IMR-90 (cell line): ENCODE measurements at regions not wholly inside any gene's neighbourhood (a gene's known extent, or its start where the extent isn't known, plus 50 kb on each side); places are given as distances from the start of the nearest gene placed in this dataset.

Source experiments
- ATAC-seq: fragments of 200-7000 bp; cut with Tn5 transposase; 2 replicates; pipeline ENCODE4 v1.9.1; 2020; ENCODE audit warnings: low read depth, mild to moderate bottlenecking, moderate library complexity
- BruUV-seq: library from RNA; stranded (reverse); fragments of 400-500 nt; replicated peaks from 2 replicates; lab custom pipeline; 2021; lab: Mats Ljungman, UMichigan
- CTCF ChIA-PET: fragments of 300-600 bp; formaldehyde crosslinking; extraction: SDS; loops from one replicate; lab custom pipeline; 2021; ENCODE audit warnings: antibody characterized with exemption; lab: Yijun Ruan, JAX
- POLR2A ChIA-PET: fragments of 300-600 bp; sonication (Branson Sonifier 250); formaldehyde crosslinking; loops from one replicate; lab custom pipeline; 2022; ENCODE audit warnings: antibody characterized with exemption; ENCODE audit not compliant: unreplicated experiment; lab: Charles Lee
- DNase-seq: peaks from one replicate; pipeline ENCODE4 v3.0.0; 2013
- H2AFZ ChIP-seq: replicated peaks from 2 replicates; pipeline ENCODE3; 2013; ENCODE audit warnings: low read length, mild to moderate bottlenecking; ENCODE audit not compliant: poor library complexity
- H2AK5ac ChIP-seq: 2 replicates; pipeline ENCODE4 v1.6.1; 2013; ENCODE audit warnings: low read depth, low read length, inconsistent platforms
- H2AK9ac ChIP-seq: replicated peaks from 2 replicates; pipeline ENCODE3; 2013; ENCODE audit warnings: mild to moderate bottlenecking, low read depth, low read length, moderate library complexity; ENCODE audit not compliant: poor library complexity
- H2BK120ac ChIP-seq: 2 replicates; pipeline ENCODE4 v1.6.1; 2013; ENCODE audit warnings: low read depth, low read length, inconsistent platforms
- H2BK15ac ChIP-seq: 3 replicates; pipeline ENCODE4 v1.6.1; 2013; ENCODE audit warnings: low read depth, low read length, inconsistent platforms
- H2BK20ac ChIP-seq: 2 replicates; pipeline ENCODE4 v1.6.1; 2013; ENCODE audit warnings: low read depth, mild to moderate bottlenecking, inconsistent platforms, low read length, moderate library complexity
- H2BK5ac ChIP-seq: 2 replicates; pipeline ENCODE4 v1.6.1; 2013; ENCODE audit warnings: mild to moderate bottlenecking, low read depth, low read length, inconsistent platforms; ENCODE audit not compliant: poor library complexity, severe bottlenecking
- H3K14ac ChIP-seq: replicated peaks from 2 replicates; pipeline ENCODE4 v1.6.1; 2013; ENCODE audit warnings: low read depth, low read length, inconsistent platforms
- H3K18ac ChIP-seq: 2 replicates; pipeline ENCODE4 v1.6.1; 2013; ENCODE audit warnings: low read depth, low read length, control low read depth
- H3K23ac ChIP-seq: 2 replicates; pipeline ENCODE4 v1.6.1; 2013; ENCODE audit warnings: low read depth, low read length, inconsistent platforms
- H3K27ac ChIP-seq: 2 replicates; pipeline ENCODE4 v1.5.1; 2013; ENCODE audit warnings: mild to moderate bottlenecking, control low read depth, low read length; ENCODE audit not compliant: insufficient read depth
- H3K27me3 ChIP-seq: 2 replicates; pipeline ENCODE4 v1.6.1; 2013; ENCODE audit warnings: low read length; ENCODE audit not compliant: control insufficient read depth, insufficient read depth
- H3K36me3 ChIP-seq: 2 replicates; pipeline ENCODE4 v1.6.1; 2013; ENCODE audit warnings: low read length, mixed read lengths; ENCODE audit not compliant: control insufficient read depth, insufficient read depth
- H3K4ac ChIP-seq: 2 replicates; pipeline ENCODE4 v1.6.1; 2013; ENCODE audit warnings: low read depth, low read length, inconsistent platforms
- H3K4me1 ChIP-seq: 2 replicates; pipeline ENCODE4 v1.6.1; 2013; ENCODE audit warnings: low read length, mixed read lengths; ENCODE audit not compliant: control insufficient read depth, insufficient read depth
- H3K4me2 ChIP-seq: 2 replicates; pipeline ENCODE4 v1.6.1; 2013; ENCODE audit warnings: low read depth, mild to moderate bottlenecking, control low read depth, low read length, moderate library complexity
- H3K4me3 ChIP-seq: 2 replicates; pipeline ENCODE4 v1.5.1; 2013; ENCODE audit warnings: low read depth, mild to moderate bottlenecking, control low read depth, low read length, moderate library complexity; ENCODE audit not compliant: insufficient read depth
- H3K56ac ChIP-seq: 2 replicates; pipeline ENCODE4 v1.6.1; 2013; ENCODE audit warnings: low read length, inconsistent platforms; ENCODE audit not compliant: insufficient read depth; ENCODE audit errors: extremely low read depth
- H3K79me1 ChIP-seq, 2 experiments: 2 replicates each; pipeline ENCODE4 v1.6.1; 2013; ENCODE audit warnings: low read length in 2 of 2, inconsistent platforms in 1 of 2, low read depth in 1 of 2
- H3K9ac ChIP-seq: 2 replicates; pipeline ENCODE4 v1.6.1; 2013; ENCODE audit warnings: low read depth, low read length, control low read depth
- H3K9me1 ChIP-seq: 2 replicates; pipeline ENCODE4 v1.6.1; 2013; ENCODE audit warnings: low read length, inconsistent platforms; ENCODE audit not compliant: insufficient read depth
- H3K9me3 ChIP-seq: 2 replicates; pipeline ENCODE4 v1.6.1; 2013; ENCODE audit warnings: low read length; ENCODE audit not compliant: control insufficient read depth, insufficient read depth
- H4K20me1 ChIP-seq: 2 replicates; pipeline ENCODE4 v1.6.1; 2013; ENCODE audit warnings: low read length, inconsistent platforms; ENCODE audit not compliant: insufficient read depth
- H4K5ac ChIP-seq: 2 replicates; pipeline ENCODE4 v1.6.1; 2013; ENCODE audit warnings: mild to moderate bottlenecking, low read depth, low read length, control low read depth
- H4K8ac ChIP-seq, 2 experiments: 2 replicates each; pipeline ENCODE4 v1.6.1; 2013; ENCODE audit warnings: low read depth in 2 of 2, low read length in 2 of 2, control low read depth in 1 of 2, inconsistent platforms in 1 of 2
- H4K91ac ChIP-seq: 2 replicates; pipeline ENCODE4 v1.6.1; 2013; ENCODE audit warnings: low read depth, low read length, inconsistent platforms; ENCODE audit not compliant: insufficient read depth
- FOS ChIP-seq: fragments of 150-350 bp; IDR thresholded peaks from 2 replicates; pipeline ENCODE4 v1.6.1; 2016; ENCODE audit warnings: low read depth, low read length
- MAFK ChIP-seq: IDR thresholded peaks from 2 replicates; pipeline ENCODE4 v1.6.1; 2012; ENCODE audit warnings: low read depth, low read length, improper control_type of control experiment
- MAZ ChIP-seq: IDR thresholded peaks from 2 replicates; pipeline ENCODE4 v1.6.1; 2012; ENCODE audit warnings: low read depth, mild to moderate bottlenecking, low read length, improper control_type of control experiment, moderate library complexity, borderline replicate concordance
- MXI1 ChIP-seq: IDR thresholded peaks from 2 replicates; pipeline ENCODE4 v1.6.1; 2012; ENCODE audit warnings: low read depth, mild to moderate bottlenecking, low read length, moderate library complexity, borderline replicate concordance
- NFE2L2 ChIP-seq: fragments of 150-350 bp; IDR thresholded peaks from 2 replicates; pipeline ENCODE4 v1.6.1; 2016; ENCODE audit warnings: low read depth, mild to moderate bottlenecking, low read length
- RAD21 ChIP-seq: IDR thresholded peaks from 2 replicates; pipeline ENCODE4 v1.6.1; 2012; ENCODE audit warnings: low read length, improper control_type of control experiment
- RFX5 ChIP-seq: IDR thresholded peaks from 2 replicates; pipeline ENCODE4 v1.8.0; 2012; ENCODE audit warnings: low read depth, mild to moderate bottlenecking, low read length, moderate library complexity
- dilution Hi-C: fragments of 300-500 bp; cut with HindIII; formaldehyde crosslinking; loops from one replicate; pipeline ENCODE4 v1.14.3; 2018; ENCODE audit warnings: low sequenced_read_pairs; ENCODE audit not compliant: unreplicated experiment
- in situ Hi-C: fragments of 300-500 bp; cut with MboI; formaldehyde crosslinking; loops from 3 replicates; pipeline ENCODE4 v1.14.3; 2019; ENCODE audit warnings: low sequenced_read_pairs, inconsistent platforms, mixed read lengths
- intact Hi-C: fragments of 100-400 bp; cut with micrococcal nuclease; formaldehyde crosslinking; loops from 2 replicates; pipeline ENCODE4 v1.10.0; 2022
- TF ChIP-seq, protein P1 (sequence below): conservative IDR thresholded peaks from 2 replicates; pipeline ENCODE4 v1.5.1; 2012; ENCODE audit warnings: mild to moderate bottlenecking, low read depth, low read length, improper control_type of control experiment
- TF ChIP-seq, protein P2 (sequence below): fragments of 150-350 bp; IDR thresholded peaks from 2 replicates; pipeline ENCODE4 v1.6.1; 2016; ENCODE audit warnings: low read depth, mild to moderate bottlenecking, low read length, moderate library complexity, borderline replicate concordance
- TF ChIP-seq, protein P3 (sequence below): fragments of 150-350 bp; IDR thresholded peaks from 2 replicates; pipeline ENCODE4 v1.6.1; 2017; ENCODE audit warnings: mild to moderate bottlenecking, antibody characterized with exemption, low read length, low read depth

DNA sequence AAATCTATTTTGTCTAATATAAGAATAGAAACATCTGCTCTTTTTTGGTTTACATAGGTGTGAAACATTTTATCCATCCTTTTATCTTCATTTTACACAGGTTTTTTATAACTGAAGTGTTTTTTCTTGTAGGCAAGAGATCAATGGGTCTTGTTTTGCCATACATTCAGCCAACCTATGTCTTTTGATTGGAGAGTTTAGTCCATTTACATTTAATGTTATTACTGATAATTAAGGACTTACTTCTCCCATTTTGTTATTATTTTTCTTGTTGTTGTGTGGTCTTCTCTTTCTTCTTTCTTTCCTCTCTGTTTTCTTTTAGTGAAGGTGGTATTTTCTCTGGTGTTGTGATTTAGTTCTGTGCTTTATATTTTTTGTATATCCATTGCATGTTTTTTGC lies 785.3 kb downstream of the ARAP2 start:
- Histone ChIP-seq H4K20me1 (no peaks in the 10 kb centered on the region), H3K4me2 (no peak overlapping the region), H3K18ac (no peak overlapping the region), H3K4me3 (no peak overlapping the region), H2BK120ac (no peak overlapping the region), H3K27me3 (no peaks in the 10 kb centered on the region), H3K27ac (no peak overlapping the region), H2AK9ac (no peak overlapping the region), H3K23ac (no peak overlapping the region), H3K9me1 (no peaks in the 10 kb centered on the region), H2AK5ac (no peak overlapping the region), H3K4ac (no peak overlapping the region), H3K14ac (no peak overlapping the region), H2BK5ac (no peak overlapping the region), H3K56ac (no peak overlapping the region), H3K36me3 (no peaks in the 10 kb centered on the region), H2AFZ (no peak overlapping the region), H2BK15ac (no peak overlapping the region), H3K9ac (no peak overlapping the region), H3K9me3 (peaks cover 19% of the 10 kb centered on the region), H2BK20ac (no peak overlapping the region), H4K5ac (no peak overlapping the region), H4K8ac (no peak overlapping the region), H3K4me1 (no peaks in the 10 kb centered on the region), H4K91ac (no peak overlapping the region), H3K79me1 (no peaks in the 10 kb centered on the region)
- in situ Hi-C loops (no loop called here), dilution Hi-C loops (no loop called here), intact Hi-C loops (no loop called here)
- ATAC-seq, result no peak
- CTCF ChIA-PET, result no interaction called here
- DNase-seq, result no peak
- POLR2A ChIA-PET, result no interaction called here
- no TSS peak for BruUV-seq
- TF ChIP-seq RAD21 (no peak), MAZ (no peak), MAFK (no peak), RFX5 (no peak), MXI1 (no peak), NFE2L2 (no peak), FOS (no peak)
- TF ChIP-seq, protein P1, sequence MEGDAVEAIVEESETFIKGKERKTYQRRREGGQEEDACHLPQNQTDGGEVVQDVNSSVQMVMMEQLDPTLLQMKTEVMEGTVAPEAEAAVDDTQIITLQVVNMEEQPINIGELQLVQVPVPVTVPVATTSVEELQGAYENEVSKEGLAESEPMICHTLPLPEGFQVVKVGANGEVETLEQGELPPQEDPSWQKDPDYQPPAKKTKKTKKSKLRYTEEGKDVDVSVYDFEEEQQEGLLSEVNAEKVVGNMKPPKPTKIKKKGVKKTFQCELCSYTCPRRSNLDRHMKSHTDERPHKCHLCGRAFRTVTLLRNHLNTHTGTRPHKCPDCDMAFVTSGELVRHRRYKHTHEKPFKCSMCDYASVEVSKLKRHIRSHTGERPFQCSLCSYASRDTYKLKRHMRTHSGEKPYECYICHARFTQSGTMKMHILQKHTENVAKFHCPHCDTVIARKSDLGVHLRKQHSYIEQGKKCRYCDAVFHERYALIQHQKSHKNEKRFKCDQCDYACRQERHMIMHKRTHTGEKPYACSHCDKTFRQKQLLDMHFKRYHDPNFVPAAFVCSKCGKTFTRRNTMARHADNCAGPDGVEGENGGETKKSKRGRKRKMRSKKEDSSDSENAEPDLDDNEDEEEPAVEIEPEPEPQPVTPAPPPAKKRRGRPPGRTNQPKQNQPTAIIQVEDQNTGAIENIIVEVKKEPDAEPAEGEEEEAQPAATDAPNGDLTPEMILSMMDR, result no peak
- TF ChIP-seq, protein P2, sequence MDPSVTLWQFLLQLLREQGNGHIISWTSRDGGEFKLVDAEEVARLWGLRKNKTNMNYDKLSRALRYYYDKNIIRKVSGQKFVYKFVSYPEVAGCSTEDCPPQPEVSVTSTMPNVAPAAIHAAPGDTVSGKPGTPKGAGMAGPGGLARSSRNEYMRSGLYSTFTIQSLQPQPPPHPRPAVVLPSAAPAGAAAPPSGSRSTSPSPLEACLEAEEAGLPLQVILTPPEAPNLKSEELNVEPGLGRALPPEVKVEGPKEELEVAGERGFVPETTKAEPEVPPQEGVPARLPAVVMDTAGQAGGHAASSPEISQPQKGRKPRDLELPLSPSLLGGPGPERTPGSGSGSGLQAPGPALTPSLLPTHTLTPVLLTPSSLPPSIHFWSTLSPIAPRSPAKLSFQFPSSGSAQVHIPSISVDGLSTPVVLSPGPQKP, result no peak
- TF ChIP-seq, protein P3, sequence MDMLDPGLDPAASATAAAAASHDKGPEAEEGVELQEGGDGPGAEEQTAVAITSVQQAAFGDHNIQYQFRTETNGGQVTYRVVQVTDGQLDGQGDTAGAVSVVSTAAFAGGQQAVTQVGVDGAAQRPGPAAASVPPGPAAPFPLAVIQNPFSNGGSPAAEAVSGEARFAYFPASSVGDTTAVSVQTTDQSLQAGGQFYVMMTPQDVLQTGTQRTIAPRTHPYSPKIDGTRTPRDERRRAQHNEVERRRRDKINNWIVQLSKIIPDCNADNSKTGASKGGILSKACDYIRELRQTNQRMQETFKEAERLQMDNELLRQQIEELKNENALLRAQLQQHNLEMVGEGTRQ, result no peak
